NOMO-1 (cell line): ENCODE measurements at regions not wholly inside any gene's neighbourhood (a gene's known extent, or its start where the extent isn't known, plus 50 kb on each side); places are given as distances from the start of the nearest gene placed in this dataset.
"Not testable (repeated sequence)": the region's sequence is repeated elsewhere in the genome, so short reads cannot be mapped to it uniquely, and the experiment has no call there.

Source experiments
- DNase-seq, 2 experiments: peaks; one replicate each; lab custom pipeline; 2025; ENCODE audit not compliant: unreplicated experiment in 2 of 2; lab: John Stamatoyannopoulos, UW

GRCh38 chr14:55803873-55804553 is 224.0 kb downstream of the KTN1 start:
- DNase-seq = no peak

- DNase-seq = no peak
These were observed 225.2 kb downstream of the KTN1 start for GRCh38 chr14:55805250-55805649.

GRCh38 chr14:55807053-55807880 is 227.3 kb downstream of the KTN1 start:
- no peak for DNase-seq

GRCh38 chr14:55807881-55808379 is 227.9 kb downstream of the KTN1 start:
- DNase-seq = no peak

GRCh38 chr14:55813630-55814029 is 233.6 kb downstream of the KTN1 start:
- no peak for DNase-seq

GRCh38 chr14:55814064-55814463 is 234.1 kb downstream of the KTN1 start:
- no peak for DNase-seq

- peak; percentile 30 to 74 for DNase-seq
These were observed 234.9 kb downstream of the KTN1 start for GRCh38 chr14:55814873-55815272.

GRCh38 chr14:55816225-55816624 is 236.2 kb downstream of the KTN1 start:
- no peak for DNase-seq

GRCh38 chr14:55819610-55820304 is 239.8 kb downstream of the KTN1 start:
- peak; percentile 64 to 88 for DNase-seq

GRCh38 chr14:55822906-55823305 is 242.9 kb downstream of the KTN1 start:
- DNase-seq = no peak

GRCh38 chr14:55832122-55832911 is 252.3 kb downstream of the KTN1 start:
- no peak for DNase-seq

GRCh38 chr14:55832974-55833373 is 253.0 kb downstream of the KTN1 start:
- no peak for DNase-seq

- no peak for DNase-seq
These were observed 254.4 kb downstream of the KTN1 start for GRCh38 chr14:55834390-55834789.

GRCh38 chr14:55835985-55836384 is 256.0 kb downstream of the KTN1 start:
- no peak for DNase-seq

GRCh38 chr14:55837467-55837866 is 257.5 kb downstream of the KTN1 start:
- DNase-seq = no peak

- DNase-seq = no peak
These were observed 258.6 kb downstream of the KTN1 start for GRCh38 chr14:55838529-55839052.

- not testable (repeated sequence) for DNase-seq
These were observed 259.4 kb downstream of the KTN1 start for GRCh38 chr14:55839301-55839947.

GRCh38 chr14:55840821-55841220 is 260.8 kb downstream of the KTN1 start:
- DNase-seq = no peak

- no peak for DNase-seq
These were observed 261.6 kb downstream of the KTN1 start for GRCh38 chr14:55841625-55842024.
